Type B pancreatic cell (in vitro differentiated cells): ENCODE measurements at regions not wholly inside any gene's neighbourhood (a gene's known extent, or its start where the extent isn't known, plus 50 kb on each side); places are given as distances from the start of the nearest gene placed in this dataset.
"Not testable (repeated sequence)": the region's sequence is repeated elsewhere in the genome, so short reads cannot be mapped to it uniquely, and the experiment has no call there.

Experiments used
- DNase-seq: peaks from one replicate; pipeline ENCODE4 v3.0.0; 2021; ENCODE audit warnings: mixed read lengths; ENCODE audit not compliant: unreplicated experiment; ENCODE audit errors: extremely low spot score
- H3K27ac Mint-ChIP-seq: 2 replicates; pipeline ENCODE4 v1.8.0; 2021; ENCODE audit warnings: mild to moderate bottlenecking, mixed read lengths
- H3K27me3 Mint-ChIP-seq: 2 replicates; pipeline ENCODE4 v1.8.0; 2021; ENCODE audit warnings: mixed read lengths
- H3K36me3 Mint-ChIP-seq: 2 replicates; pipeline ENCODE4 v1.8.0; 2021; ENCODE audit warnings: mixed read lengths
- H3K4me1 Mint-ChIP-seq: one replicate; pipeline ENCODE4 v1.8.0; 2021; ENCODE audit warnings: mixed read lengths; ENCODE audit not compliant: unreplicated experiment
- H3K4me3 Mint-ChIP-seq: 2 replicates; pipeline ENCODE4 v1.8.0; 2021; ENCODE audit warnings: mild to moderate bottlenecking, mixed read lengths
- H3K9me3 Mint-ChIP-seq: 2 replicates; pipeline ENCODE4 v1.8.0; 2021; ENCODE audit warnings: mixed read lengths
- CTCF ChIP-seq: fragments of 200-600 bp; sonication (generic); conservative IDR thresholded peaks from 2 replicates; pipeline ENCODE4 v1.5.0; 2021; ENCODE audit warnings: antibody characterized with exemption, mild to moderate bottlenecking

GRCh38 chr12:27133022-27133590, 50.7 kb upstream of the C12orf71 start:
- Mint-ChIP-seq H3K4me1 (no peaks in the 10 kb centered on the region), H3K36me3 (peaks cover 12% of the 10 kb centered on the region), H3K27me3 (peaks cover 6% of the 10 kb centered on the region), H3K27ac (no peak overlapping the region), H3K9me3 (no peaks in the 10 kb centered on the region), H3K4me3 (no peak overlapping the region)
- no peak for TF ChIP-seq CTCF
- no peak for DNase-seq

GRCh38 chr12:27140478-27140969, 58.1 kb upstream of the C12orf71 start:
- DNase-seq: no peak
- Mint-ChIP-seq H3K4me1 (no peaks in the 10 kb centered on the region), H3K4me3 (no peak overlapping the region), H3K36me3 (peaks cover 2% of the 10 kb centered on the region), H3K27me3 (no peaks in the 10 kb centered on the region), H3K27ac (no peak overlapping the region), H3K9me3 (no peaks in the 10 kb centered on the region)
- no peak for TF ChIP-seq CTCF

GRCh38 chr12:27142101-27142721, 59.8 kb upstream of the C12orf71 start:
- H3K9me3 Mint-ChIP-seq: no peaks in the 10 kb centered on the region
- H3K4me1 Mint-ChIP-seq: no peaks in the 10 kb centered on the region
- H3K36me3 Mint-ChIP-seq: no peaks in the 10 kb centered on the region
- H3K27ac Mint-ChIP-seq: no peak overlapping the region
- H3K27me3 Mint-ChIP-seq: peaks cover 3% of the 10 kb centered on the region
- no peak for DNase-seq
- no peak overlapping the region for H3K4me3 Mint-ChIP-seq
- peak; percentile 90 for TF ChIP-seq CTCF

GRCh38 chr12:27143256-27144069, 61.1 kb upstream of the C12orf71 start:
- no peak for TF ChIP-seq CTCF
- peaks cover 5% of the 10 kb centered on the region for H3K27me3 Mint-ChIP-seq
- H3K4me3 Mint-ChIP-seq: no peak overlapping the region
- H3K4me1 Mint-ChIP-seq: no peaks in the 10 kb centered on the region
- H3K36me3 Mint-ChIP-seq: no peaks in the 10 kb centered on the region
- no peak for DNase-seq
- H3K9me3 Mint-ChIP-seq: no peaks in the 10 kb centered on the region
- no peak overlapping the region for H3K27ac Mint-ChIP-seq

GRCh38 chr12:27145725-27146124, 63.3 kb upstream of the C12orf71 start:
- not testable (repeated sequence) for H3K4me1 Mint-ChIP-seq

GRCh38 chr12:27148373-27148772, 66.0 kb upstream of the C12orf71 start:
- H3K36me3 Mint-ChIP-seq: no peaks in the 10 kb centered on the region
- no peak for TF ChIP-seq CTCF
- no peak overlapping the region for H3K4me3 Mint-ChIP-seq
- H3K27ac Mint-ChIP-seq: no peak overlapping the region
- no peak for DNase-seq
- peaks cover 10% of the 10 kb centered on the region for H3K27me3 Mint-ChIP-seq
- no peaks in the 10 kb centered on the region for H3K4me1 Mint-ChIP-seq
- no peaks in the 10 kb centered on the region for H3K9me3 Mint-ChIP-seq

More at GRCh38 chr12:27145725-27146124, 63.3 kb upstream of the C12orf71 start:
- H3K27me3 Mint-ChIP-seq: peaks cover 10% of the 10 kb centered on the region
- H3K4me3 Mint-ChIP-seq, H3K27ac Mint-ChIP-seq, H3K9me3 Mint-ChIP-seq, DNase-seq, H3K36me3 Mint-ChIP-seq: not testable (repeated sequence)
